ENCODE measurements at regions not wholly inside any gene's neighbourhood (a gene's known extent, or its start where the extent isn't known, plus 50 kb on each side); places are given as distances from the start of the nearest gene placed in this dataset.

DNA sequence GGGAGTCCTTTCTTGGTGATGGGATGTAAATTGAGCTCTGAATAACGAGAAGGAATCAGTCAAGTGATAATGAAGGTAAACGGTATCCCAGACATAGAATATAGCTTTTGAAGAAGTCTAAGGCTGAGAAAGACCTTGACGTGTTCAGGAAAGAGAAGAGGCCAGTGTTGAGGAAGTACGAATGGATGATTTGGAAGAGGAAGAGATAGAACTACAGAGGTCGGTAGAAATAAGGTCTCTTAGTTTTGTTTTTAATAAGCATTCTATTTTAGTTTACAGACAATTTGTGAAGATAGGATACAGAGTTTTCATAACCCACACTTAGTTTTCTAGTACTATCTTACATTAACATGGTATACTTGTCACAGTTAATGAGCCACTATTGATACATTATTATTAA lies 1598.1 kb downstream of the FAM181B start:
- H4K20me1 ChIP-seq (ENCODE audit: insufficient read depth, low read length): no peaks in the 10 kb centered on the region
- H3K9ac ChIP-seq (ENCODE audit: insufficient read depth, low read depth, low read length): no peak overlapping the region
- no peak overlapping the region for H2AFZ ChIP-seq (ENCODE audit: low read length)
- no peaks in the 10 kb centered on the region for H3K4me1 ChIP-seq (ENCODE audit: insufficient read depth, low read length)
- H3K79me2 ChIP-seq (ENCODE audit: insufficient read depth, low read length): no peaks in the 10 kb centered on the region
- H3K4me3 ChIP-seq (replicated peaks in 1 of 3; ENCODE audit: insufficient read depth in 1 of 3, low read depth in 2 of 3, low read length in 3 of 3): no peak overlapping the region
- DNase-seq (ENCODE audit: low spot score): no peak
- H3K36me3 ChIP-seq (replicated peaks in 1 of 2; ENCODE audit: control insufficient read depth in 1 of 2, insufficient read depth in 2 of 2, low read length in 2 of 2): no peaks in the 10 kb centered on the region
- FAIRE-seq: no peak
- intact Hi-C loops (cut with micrococcal nuclease; ENCODE audit: unreplicated experiment): no loop called here
- no TSS peak for BruUV-seq (replicated peaks)
- H3K4me2 ChIP-seq (ENCODE audit: low read depth, low read length): no peak overlapping the region
- ATAC-seq: no peak
- CTCF ChIA-PET (ENCODE audit: low intra/inter-chr PET ratio, low total read pairs): no interaction called here
- POLR2A ChIA-PET: no interaction called here
- H3K9me3 ChIP-seq (ENCODE audit: low read length): no peaks in the 10 kb centered on the region
- no peak overlapping the region for H3K27ac ChIP-seq (ENCODE audit: extremely low read length, insufficient read depth, low read length)
- in situ Hi-C loops (cut with HindIII; ENCODE audit: extremely low pct_ligation_motif_present, low pct_unique_long_range_greater_than_20kb): no loop called here
- no peaks in the 10 kb centered on the region for H3K27me3 ChIP-seq (ENCODE audit: control insufficient read depth in 1 of 2, insufficient read depth in 2 of 2, low read length in 2 of 2)
- TF ChIP-seq NR2C2 (CRISPR knock-in tag; IDR thresholded peaks at IDR 0.05; ENCODE audit: borderline replicate concordance) (no peak), ZNF607 (CRISPR knock-in tag; IDR thresholded peaks at IDR 0.05; ENCODE audit: borderline replicate concordance) (no peak), ZNF263 (CRISPR knock-in tag; IDR thresholded peaks at IDR 0.05) (no peak), RFX3 (CRISPR knock-in tag; IDR thresholded peaks at IDR 0.05) (no peak), SUZ12 (IDR thresholded peaks at IDR 0.05; ENCODE audit: low read depth, low read length) (no peak), BHLHE40 (IDR thresholded peaks at IDR 0.05; ENCODE audit: low read length) (no peak), GPBP1L1 (CRISPR knock-in tag; IDR thresholded peaks at IDR 0.05) (no peak), HMG20B (CRISPR knock-in tag; conservative IDR thresholded peaks at IDR 0.05) (no peak), GTF2F1 (IDR thresholded peaks at IDR 0.05; ENCODE audit: low read length) (no peak), FOXP1 (IDR thresholded peaks at IDR 0.05) (no peak), FOXP1 (CRISPR knock-in tag; IDR thresholded peaks at IDR 0.05) (no peak), ZNF264 (CRISPR knock-in tag; IDR thresholded peaks at IDR 0.05) (no peak), ZNF710 (CRISPR knock-in tag; IDR thresholded peaks at IDR 0.05; ENCODE audit: borderline replicate concordance) (no peak), ZNF205 (CRISPR knock-in tag; IDR thresholded peaks at IDR 0.05) (no peak), RCOR2 (CRISPR knock-in tag; IDR thresholded peaks at IDR 0.05) (no peak), ZSCAN31 (CRISPR knock-in tag; IDR thresholded peaks at IDR 0.05; ENCODE audit: low read depth) (no peak)
- TF ChIP-seq, protein P1, sequence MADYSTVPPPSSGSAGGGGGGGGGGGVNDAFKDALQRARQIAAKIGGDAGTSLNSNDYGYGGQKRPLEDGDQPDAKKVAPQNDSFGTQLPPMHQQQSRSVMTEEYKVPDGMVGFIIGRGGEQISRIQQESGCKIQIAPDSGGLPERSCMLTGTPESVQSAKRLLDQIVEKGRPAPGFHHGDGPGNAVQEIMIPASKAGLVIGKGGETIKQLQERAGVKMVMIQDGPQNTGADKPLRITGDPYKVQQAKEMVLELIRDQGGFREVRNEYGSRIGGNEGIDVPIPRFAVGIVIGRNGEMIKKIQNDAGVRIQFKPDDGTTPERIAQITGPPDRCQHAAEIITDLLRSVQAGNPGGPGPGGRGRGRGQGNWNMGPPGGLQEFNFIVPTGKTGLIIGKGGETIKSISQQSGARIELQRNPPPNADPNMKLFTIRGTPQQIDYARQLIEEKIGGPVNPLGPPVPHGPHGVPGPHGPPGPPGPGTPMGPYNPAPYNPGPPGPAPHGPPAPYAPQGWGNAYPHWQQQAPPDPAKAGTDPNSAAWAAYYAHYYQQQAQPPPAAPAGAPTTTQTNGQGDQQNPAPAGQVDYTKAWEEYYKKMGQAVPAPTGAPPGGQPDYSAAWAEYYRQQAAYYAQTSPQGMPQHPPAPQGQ (CRISPR knock-in tag; IDR thresholded peaks at IDR 0.05; ENCODE audit: borderline replicate concordance): no peak
- WGBS (ENCODE audit: low lambda C conversion rate): 4% methylated on average over 5 of the region's 5 CpGs
